T47D (cell line): ENCODE measurements at regions not wholly inside any gene's neighbourhood (a gene's known extent, or its start where the extent isn't known, plus 50 kb on each side); places are given as distances from the start of the nearest gene placed in this dataset.
"Not testable (repeated sequence)": the region's sequence is repeated elsewhere in the genome, so short reads cannot be mapped to it uniquely, and the experiment has no call there.

Experiments
- DNase-seq, 2 experiments: peaks; one replicate each; pipeline versions ENCODE4 v3.0.0 to v3.0.0-alpha.2; 2011 to 2012; ENCODE audit warnings: low read depth in 1 of 2, low spot score in 1 of 2
- JUND ChIP-seq: IDR thresholded peaks from 2 replicates; pipeline ENCODE4 v1.6.1; 2012; ENCODE audit warnings: low read depth
- in situ Hi-C: cut with HindIII; loops from 2 replicates; pipeline ENCODE4 v1.10.0; 2016; ENCODE audit warnings: low sequenced_read_pairs, low pct_unique_long_range_greater_than_20kb

DNA sequence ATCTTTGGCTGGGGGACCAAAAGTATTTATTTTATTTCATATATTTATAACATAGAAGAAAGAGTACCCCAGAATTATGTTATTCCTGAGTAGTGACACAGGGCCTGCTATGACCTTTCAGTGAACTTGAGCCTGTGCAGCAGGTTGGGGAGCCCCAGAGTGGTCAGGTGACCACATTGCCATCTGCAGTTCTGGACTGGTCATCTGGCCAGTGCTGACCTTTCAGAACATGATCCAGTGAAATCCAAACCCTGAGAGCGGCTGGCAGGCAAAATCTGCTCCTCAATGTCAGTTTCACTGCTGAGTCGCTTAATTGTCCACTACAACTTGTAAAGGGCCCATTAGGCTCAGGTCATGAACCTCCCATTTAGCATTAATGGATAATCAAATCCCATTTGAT, 336.7 kb upstream of the KCNH7 start:
- no peak for TF ChIP-seq JUND
- in situ Hi-C loops, result no loop called here
- no peak for DNase-seq

DNA sequence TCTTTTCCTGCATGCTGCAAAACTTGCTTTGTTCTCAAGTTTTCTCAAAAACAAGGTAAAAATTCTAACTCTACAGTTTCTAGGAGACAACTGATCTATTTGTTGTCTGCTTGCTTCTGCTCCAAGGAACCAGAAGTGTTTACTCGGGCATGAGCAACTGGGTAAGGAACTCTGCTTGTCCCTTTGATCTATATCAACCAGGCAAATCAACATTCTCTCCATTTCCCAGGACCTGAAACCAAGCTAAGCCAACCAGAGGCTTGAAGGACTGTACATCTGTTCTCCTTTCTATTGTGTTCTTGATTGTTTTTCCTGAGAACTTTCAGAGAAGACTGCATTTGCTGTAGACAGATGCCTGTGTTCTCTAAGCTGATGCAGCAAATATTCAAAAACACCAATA, 335.0 kb upstream of the KCNH7 start:
- in situ Hi-C loops, result no loop called here
- TF ChIP-seq JUND, result no peak
- DNase-seq, result peak in 1 of 2 experiments; percentile 67

DNA sequence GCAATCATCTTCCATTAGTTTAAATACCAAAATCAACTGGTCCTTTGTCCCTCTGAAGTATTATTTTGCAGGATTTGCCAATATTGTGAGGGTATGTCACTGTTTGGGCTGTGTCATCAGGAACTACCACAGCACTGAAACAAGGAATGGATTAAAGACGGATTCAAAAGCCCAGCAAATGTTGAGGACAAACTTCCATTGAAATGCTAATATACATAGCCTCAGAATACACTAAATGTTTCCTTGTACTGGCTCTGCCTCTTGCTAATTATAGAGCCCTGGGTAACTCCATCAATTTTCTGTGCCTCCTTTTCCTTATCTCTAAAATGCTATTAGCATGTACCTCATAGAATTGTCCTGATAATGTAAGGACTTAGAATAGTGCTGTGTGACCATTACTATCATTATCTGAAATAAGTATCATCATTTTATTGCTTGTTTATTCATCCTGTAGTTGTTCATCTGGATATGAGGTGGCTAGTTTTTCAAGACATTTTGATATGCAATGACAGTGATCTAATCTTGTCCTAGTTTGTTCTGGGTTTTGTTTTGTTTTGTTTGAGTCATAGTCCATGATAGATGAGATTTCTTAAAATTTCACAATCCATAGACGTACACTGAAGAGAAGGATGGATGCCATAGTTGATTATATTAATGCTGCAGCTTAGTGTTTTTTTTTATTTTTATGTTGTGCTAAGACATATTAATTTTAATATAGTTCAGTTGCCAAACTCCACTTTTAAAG, 333.4 kb upstream of the KCNH7 start:
- DNase-seq, result no peak
- in situ Hi-C loops, result no loop called here

DNA sequence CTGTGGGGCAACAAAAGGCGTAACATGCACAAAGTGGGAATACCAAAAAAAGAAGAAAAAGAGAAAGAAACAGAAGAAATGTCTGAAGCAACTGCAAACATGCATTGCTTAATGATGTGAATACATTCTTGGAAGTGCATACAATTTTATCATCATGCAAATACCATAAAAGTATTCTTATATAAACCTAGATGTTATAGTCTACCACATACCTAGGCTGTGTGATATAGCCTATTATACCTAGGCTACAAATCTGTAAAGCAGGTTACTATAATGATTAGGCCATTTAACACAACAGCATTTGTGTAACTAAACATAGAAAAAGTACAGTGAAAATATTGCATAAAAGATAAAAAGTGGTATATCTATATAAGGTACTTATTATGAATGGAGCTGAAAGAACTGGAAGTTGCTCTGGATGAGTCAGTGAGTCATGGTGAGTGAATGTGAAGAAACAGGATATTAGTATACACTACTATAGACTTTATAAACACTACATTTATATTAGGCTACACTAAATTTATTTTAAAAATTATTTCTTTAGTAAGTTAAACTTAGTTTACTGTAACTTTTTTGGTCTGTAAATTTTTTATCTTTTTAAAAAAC, 319.4 kb upstream of the KCNH7 start:
- no peak for TF ChIP-seq JUND
- in situ Hi-C loops, result no loop called here
- DNase-seq, result no peak

More for the DNA sequence above, 333.4 kb upstream of the KCNH7 start:
- TF ChIP-seq JUND, result no peak

DNA sequence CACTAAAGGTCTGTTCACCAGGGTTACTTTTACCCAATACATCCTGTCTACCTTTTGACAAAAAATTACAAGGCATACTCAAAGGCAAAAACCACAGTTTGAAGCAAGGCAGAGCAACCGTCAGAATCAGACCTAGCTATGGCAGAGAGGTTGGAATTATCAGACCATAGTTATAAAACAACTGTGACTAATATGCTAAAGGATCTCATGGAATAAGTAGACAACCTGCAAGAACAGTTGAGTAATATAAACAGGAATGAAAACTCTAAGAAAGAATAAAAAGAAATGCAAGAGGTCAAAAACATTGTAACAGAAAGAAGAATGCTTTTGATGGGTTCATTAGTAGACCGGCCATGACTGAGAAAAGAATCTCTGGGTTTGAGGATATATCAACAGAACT, 318.8 kb upstream of the KCNH7 start:
- TF ChIP-seq JUND, result no peak
- in situ Hi-C loops, result no loop called here
- no peak for DNase-seq

DNA sequence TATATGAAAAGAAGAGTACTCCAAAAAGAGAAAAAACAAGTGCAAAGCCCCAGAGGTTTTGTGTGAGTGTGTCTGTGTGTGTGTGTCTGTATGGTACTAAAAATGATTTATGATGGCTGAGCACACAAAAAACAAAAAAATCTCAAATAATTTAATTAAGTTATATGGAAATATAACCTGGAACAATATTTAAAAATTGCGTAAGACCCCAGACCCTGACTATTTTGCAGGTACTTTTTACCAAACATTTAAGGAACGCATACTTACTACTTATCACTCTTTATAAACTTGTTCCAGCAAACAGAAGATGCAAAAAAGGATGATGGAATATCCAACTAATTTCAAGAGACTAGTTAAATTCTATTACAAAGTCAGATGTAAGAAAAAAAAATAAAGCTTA, 317.4 kb upstream of the KCNH7 start:
- no peak for TF ChIP-seq JUND
- in situ Hi-C loops, result no loop called here
- no peak for DNase-seq

DNA sequence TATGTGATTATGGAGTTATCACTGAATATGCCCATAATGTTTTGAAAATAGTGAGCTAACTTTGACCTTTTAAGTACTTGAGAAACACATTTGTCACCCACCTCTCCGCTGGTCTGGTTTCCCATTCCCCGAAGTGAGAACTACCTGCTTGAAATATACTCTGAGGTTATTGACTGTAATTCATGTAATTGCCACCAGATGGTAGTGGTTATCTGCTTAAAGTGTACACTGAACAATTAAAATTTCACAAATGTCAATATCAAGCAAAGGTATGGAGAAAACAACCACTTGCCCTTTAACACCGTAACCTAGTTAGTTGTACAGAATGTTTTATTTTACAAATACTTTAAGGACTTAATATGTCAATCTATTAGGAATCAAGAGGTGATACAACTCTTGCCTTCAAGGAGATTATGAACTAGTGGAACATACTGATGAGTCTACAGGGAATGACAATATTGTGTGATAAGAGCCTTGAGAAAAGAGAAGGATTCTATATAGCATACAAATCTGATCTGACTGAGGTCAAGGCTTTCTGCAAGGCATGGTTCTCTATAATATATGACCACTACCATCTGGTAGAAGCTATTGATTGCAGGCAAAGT, 316.8 kb upstream of the KCNH7 start:
- in situ Hi-C loops, result no loop called here
- TF ChIP-seq JUND, result no peak
- peak; percentile 5 to 66 for DNase-seq

DNA sequence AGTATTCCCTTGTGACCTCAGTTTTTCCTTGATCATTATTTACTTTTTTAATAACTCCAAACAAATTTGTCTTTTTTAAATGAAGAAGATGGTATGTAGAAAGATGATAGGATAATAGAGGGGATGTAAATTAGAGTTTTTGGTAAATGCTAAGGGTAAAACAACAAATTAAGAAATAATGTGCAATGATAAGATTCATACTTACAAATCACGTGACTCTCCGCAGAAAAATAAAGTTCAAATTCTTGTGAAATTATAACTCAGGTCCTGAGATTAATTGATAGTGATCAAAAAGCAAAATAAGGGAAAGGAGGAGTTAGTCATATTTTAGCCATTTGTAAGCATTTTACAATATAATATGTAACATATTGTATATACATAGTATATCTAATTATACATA, 304.1 kb upstream of the KCNH7 start:
- TF ChIP-seq JUND, result no peak
- in situ Hi-C loops, result no loop called here

DNA sequence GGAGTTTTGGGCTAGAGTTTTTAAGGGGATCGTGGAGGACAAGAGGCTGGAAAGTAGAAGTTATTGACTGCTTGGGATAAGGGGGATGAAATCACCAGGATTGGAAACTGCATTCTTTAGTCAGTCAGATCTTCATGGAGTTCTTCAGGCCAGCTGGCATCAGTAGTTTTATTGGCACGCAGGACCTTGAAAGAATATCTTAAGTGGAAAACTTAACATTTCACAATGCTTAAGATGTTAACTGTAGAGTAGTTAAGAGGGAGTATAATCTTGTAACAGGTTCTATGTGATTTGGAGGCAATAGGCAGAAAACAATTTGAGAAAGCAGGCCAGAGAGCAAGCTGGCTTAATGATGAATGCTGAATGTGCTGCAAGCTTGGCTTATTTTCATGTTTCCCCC, 300.4 kb upstream of the KCNH7 start:
- TF ChIP-seq JUND, result no peak
- DNase-seq, result no peak
- in situ Hi-C loops, result no loop called here

More for the DNA sequence above, 304.1 kb upstream of the KCNH7 start:
- no peak for DNase-seq

DNA sequence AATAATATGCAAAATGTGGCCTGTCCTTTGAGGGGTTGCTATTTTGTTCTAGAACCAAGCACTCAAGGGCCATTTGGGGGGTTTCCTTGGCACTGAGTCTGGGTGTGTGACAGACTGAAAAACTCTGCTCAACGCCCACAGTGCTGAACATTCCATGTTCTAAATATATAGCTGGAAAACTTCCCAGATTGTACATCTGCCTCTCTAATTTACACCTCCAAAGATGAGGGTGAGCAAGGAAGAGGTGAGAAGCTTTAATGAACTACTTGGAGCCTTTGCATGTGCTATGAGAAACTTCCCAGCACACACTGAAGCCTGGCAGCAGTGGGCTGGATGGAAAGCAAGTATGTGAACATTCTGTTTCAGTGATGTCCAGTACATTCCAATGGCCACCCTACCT, 296.7 kb upstream of the KCNH7 start:
- in situ Hi-C loops, result no loop called here
- DNase-seq, result no peak
- TF ChIP-seq JUND, result no peak

DNA sequence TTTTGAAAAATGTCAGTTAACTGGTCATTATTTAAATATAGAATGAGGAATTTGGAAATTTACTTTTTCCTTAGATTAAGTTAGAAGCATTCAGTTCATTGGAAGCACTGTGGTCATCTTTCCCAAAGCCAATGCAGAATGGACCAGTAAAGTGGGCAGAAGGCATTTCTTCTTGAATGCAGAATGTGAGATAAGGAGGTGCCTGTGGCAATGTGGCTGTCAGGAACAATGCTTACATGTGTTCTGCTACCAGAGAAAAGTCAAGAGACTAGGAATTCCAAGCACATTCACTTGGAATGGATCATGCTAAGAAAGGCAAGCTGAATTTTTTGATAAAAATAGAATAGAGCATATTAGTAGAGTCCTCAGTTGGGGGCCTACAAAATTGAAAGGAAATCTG, 295.0 kb upstream of the KCNH7 start:
- DNase-seq, result no peak
- in situ Hi-C loops, result no loop called here
- TF ChIP-seq JUND, result no peak

DNA sequence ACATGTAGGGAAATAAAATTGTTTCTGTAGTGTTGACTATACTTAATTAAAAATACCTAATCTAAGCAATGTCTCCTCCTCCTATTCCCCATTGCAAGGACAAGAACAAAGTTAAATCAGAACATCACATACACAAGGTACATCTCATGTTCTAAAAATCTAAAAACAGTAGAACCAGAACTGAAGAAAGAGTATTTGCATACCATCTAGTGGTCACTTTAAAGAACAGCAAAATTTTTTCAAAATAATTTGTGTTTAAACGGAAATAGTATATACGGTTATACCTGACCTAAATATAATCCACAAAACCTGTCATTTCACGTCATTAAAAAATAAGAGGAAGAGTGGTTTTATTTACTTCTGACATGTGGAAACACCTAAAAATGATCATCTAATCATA, 294.3 kb upstream of the KCNH7 start:
- TF ChIP-seq JUND, result no peak
- DNase-seq, result peak; percentile 4 to 38
- in situ Hi-C loops, result no loop called here

DNA sequence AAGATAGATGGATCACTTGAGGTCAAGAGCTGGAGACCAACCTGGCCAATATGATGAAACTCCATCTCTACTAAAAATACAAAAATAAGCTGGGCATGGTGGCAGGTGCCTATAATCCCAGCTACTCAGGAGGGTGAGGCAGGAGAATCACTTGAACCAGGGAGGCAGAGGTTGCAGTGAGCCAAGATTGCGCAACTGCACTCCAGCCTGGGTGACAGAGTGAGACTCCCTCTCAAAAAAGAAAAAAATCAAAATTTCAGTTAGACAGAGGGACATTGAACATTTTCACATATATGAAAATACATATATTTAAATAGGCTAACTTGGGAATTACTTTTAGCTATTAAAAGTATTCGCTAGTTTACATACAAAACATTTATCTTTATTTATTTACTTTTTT, 293.6 kb upstream of the KCNH7 start:
- DNase-seq, in situ Hi-C loops: not testable (repeated sequence)

DNA sequence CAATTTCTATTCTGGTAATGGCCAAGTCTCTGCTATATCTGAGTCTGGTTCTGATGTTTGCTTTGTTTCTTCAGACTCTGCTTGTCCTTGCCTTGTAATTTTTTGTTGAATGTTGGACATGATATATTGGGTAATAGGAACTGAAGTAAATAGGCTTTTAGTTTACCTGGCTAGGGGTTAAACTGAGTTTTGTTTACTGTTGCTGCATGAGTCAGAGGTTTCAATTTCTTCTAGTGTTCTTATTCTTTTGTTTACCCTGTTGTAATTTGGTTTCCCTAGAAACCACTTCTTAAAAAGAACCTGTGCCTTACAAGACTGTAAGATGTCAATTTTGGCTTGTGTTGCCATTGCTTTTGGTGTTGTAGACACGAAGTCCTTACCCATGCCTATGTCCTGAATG, 285.0 kb upstream of the KCNH7 start:
- in situ Hi-C loops, result no loop called here
- TF ChIP-seq JUND, result no peak
- DNase-seq, result peak in 1 of 2 experiments; percentile 73
